ENCODE measurements at regions not wholly inside any gene's neighbourhood (a gene's known extent, or its start where the extent isn't known, plus 50 kb on each side); places are given as distances from the start of the nearest gene placed in this dataset.

GRCh38 chr5:75002271-75002670 is 50.1 kb downstream of the GCNT4 start:
- Histone ChIP-seq H3K4me3 (ENCODE audit: low read depth, low read length) (no peak overlapping the region), H3K27ac (no peak overlapping the region), H3K27me3 (ENCODE audit: control insufficient read depth, insufficient read depth, low read length) (no peaks in the 10 kb centered on the region), H2AFZ (no peak overlapping the region), H3K9ac (no peak overlapping the region), H3K79me2 (no peaks in the 10 kb centered on the region), H3K4me2 (ENCODE audit: low read length) (no peak overlapping the region), H3K4me1 (no peaks in the 10 kb centered on the region), H3K36me3 (ENCODE audit: control insufficient read depth, insufficient read depth, low read length) (no peaks in the 10 kb centered on the region), H3K9me3 (ENCODE audit: control insufficient read depth, low read length) (no peaks in the 10 kb centered on the region)
- no peak for TF ChIP-seq CTCF (IDR thresholded peaks at IDR 0.05)

- H3K4me3 ChIP-seq (ENCODE audit: low read depth, low read length) = no peak overlapping the region
- H3K9me3 ChIP-seq (ENCODE audit: control insufficient read depth, low read length) = no peaks in the 10 kb centered on the region
- H2AFZ ChIP-seq = no peak overlapping the region
- H3K4me1 ChIP-seq = no peaks in the 10 kb centered on the region
- H3K79me2 ChIP-seq = no peaks in the 10 kb centered on the region
- no peaks in the 10 kb centered on the region for H3K36me3 ChIP-seq (ENCODE audit: control insufficient read depth, insufficient read depth, low read length)
- H3K27ac ChIP-seq = no peak overlapping the region
- H3K27me3 ChIP-seq (ENCODE audit: control insufficient read depth, insufficient read depth, low read length) = no peaks in the 10 kb centered on the region
- H3K4me2 ChIP-seq (ENCODE audit: low read length) = no peak overlapping the region
- no peak for TF ChIP-seq CTCF (IDR thresholded peaks at IDR 0.05)
- H3K9ac ChIP-seq = no peak overlapping the region
Measured at GRCh38 chr5:74995926-74996325, 56.4 kb downstream of the GCNT4 start.

- Histone ChIP-seq H3K9me3 (ENCODE audit: control insufficient read depth, low read length) (no peaks in the 10 kb centered on the region), H3K27ac (no peak overlapping the region), H2AFZ (no peak overlapping the region), H3K36me3 (ENCODE audit: control insufficient read depth, insufficient read depth, low read length) (no peaks in the 10 kb centered on the region), H3K79me2 (no peaks in the 10 kb centered on the region), H3K4me3 (ENCODE audit: low read depth, low read length) (no peak overlapping the region), H3K4me2 (ENCODE audit: low read length) (no peak overlapping the region), H3K27me3 (ENCODE audit: control insufficient read depth, insufficient read depth, low read length) (no peaks in the 10 kb centered on the region), H3K9ac (no peak overlapping the region), H3K4me1 (no peaks in the 10 kb centered on the region)
- TF ChIP-seq CTCF (IDR thresholded peaks at IDR 0.05) = no peak
Measured at GRCh38 chr5:74994826-74995225, 57.5 kb downstream of the GCNT4 start.

- Histone ChIP-seq H3K27me3 (ENCODE audit: control insufficient read depth, insufficient read depth, low read length) (no peaks in the 10 kb centered on the region), H3K9ac (no peak overlapping the region), H3K9me3 (ENCODE audit: control insufficient read depth, low read length) (no peaks in the 10 kb centered on the region), H2AFZ (no peak overlapping the region), H3K4me3 (ENCODE audit: low read depth, low read length) (no peak overlapping the region), H3K27ac (no peak overlapping the region), H3K4me1 (no peaks in the 10 kb centered on the region), H3K79me2 (no peaks in the 10 kb centered on the region), H3K4me2 (ENCODE audit: low read length) (no peak overlapping the region), H3K36me3 (ENCODE audit: control insufficient read depth, insufficient read depth, low read length) (no peaks in the 10 kb centered on the region)
- TF ChIP-seq CTCF (IDR thresholded peaks at IDR 0.05) = no peak
Measured at GRCh38 chr5:74993743-74994142, 58.6 kb downstream of the GCNT4 start.

- TF ChIP-seq CTCF (IDR thresholded peaks at IDR 0.05) = no peak
- no peak overlapping the region for H3K27ac ChIP-seq
- no peaks in the 10 kb centered on the region for H3K9me3 ChIP-seq (ENCODE audit: control insufficient read depth, low read length)
- no peak overlapping the region for H2AFZ ChIP-seq
- no peaks in the 10 kb centered on the region for H3K4me1 ChIP-seq
- H3K79me2 ChIP-seq = no peaks in the 10 kb centered on the region
- H3K27me3 ChIP-seq (ENCODE audit: control insufficient read depth, insufficient read depth, low read length) = no peaks in the 10 kb centered on the region
- no peak overlapping the region for H3K4me2 ChIP-seq (ENCODE audit: low read length)
- H3K36me3 ChIP-seq (ENCODE audit: control insufficient read depth, insufficient read depth, low read length) = no peaks in the 10 kb centered on the region
- H3K9ac ChIP-seq = no peak overlapping the region
- H3K4me3 ChIP-seq (ENCODE audit: low read depth, low read length) = no peak overlapping the region
Measured at GRCh38 chr5:74992791-74993190, 59.6 kb downstream of the GCNT4 start.
